RCC 7860 (cell line): ENCODE measurements at regions not wholly inside any gene's neighbourhood (a gene's known extent, or its start where the extent isn't known, plus 50 kb on each side); places are given as distances from the start of the nearest gene placed in this dataset.
"Not testable (repeated sequence)": the region's sequence is repeated elsewhere in the genome, so short reads cannot be mapped to it uniquely, and the experiment has no call there.

Experiments
- DNase-seq: peaks from one replicate; pipeline ENCODE4 v3.0.0-alpha.2; 2015; ENCODE audit warnings: low spot score
- FAIRE-seq: peaks from 2 replicates; lab custom pipeline; 2012; peaks lifted over from hg19 to GRCh38; lab: Jason Lieb, UNC

DNA sequence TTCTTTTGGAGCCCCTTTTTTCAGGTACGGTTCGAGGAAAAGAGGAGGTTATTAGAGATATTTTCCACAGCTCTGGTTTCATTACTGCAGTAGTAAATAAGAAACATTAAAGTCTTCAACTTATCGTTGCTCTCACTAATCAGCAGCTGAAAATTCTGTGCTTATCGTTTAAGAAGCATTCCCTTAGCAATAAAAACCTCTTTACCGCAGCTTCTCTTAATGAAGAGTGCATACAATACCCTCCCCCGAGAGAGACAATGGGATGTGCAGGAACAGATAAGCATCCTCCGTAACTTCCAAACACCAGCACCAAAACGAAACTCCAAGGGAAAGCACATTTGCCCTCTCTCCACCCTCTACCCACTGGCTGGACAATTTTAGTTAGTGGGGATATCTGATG, 384.5 kb downstream of the NEBL start:
- DNase-seq (no peak), FAIRE-seq (no peak)

GRCh38 chr10:20508921-20509320, 388.2 kb downstream of the NEBL start:
- FAIRE-seq: no peak
- no peak for DNase-seq

DNA sequence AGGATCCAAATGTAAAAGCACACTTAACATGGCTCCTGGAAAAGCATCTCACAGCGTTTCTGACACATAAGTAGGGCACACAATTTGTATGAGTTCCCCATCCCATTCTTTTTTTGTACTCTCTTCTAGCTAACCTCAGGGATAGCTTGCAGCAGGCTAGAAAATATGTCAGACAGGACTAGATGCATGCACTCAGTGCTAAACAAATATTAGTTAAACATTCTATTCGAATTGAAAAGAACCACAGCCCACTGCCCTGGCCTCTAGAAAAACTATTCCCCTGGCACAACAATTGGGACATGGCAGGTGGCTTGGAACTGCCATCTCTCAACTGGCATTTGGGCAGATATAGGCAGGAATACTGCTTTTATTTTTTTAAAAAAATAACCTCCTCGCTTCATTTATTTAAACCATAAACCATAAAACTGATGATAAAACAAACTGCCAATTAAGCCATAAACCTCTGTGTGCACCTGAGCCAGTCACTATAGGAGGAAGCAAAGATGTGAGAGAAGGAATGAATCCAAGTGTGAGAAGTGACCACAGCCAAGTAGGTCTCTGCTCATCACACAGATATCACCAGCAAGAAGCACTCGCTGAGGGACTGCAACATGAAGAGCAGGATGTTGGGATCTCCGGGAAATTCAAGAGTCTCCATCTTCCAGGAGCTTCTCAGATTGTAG, 394.1 kb downstream of the NEBL start:
- FAIRE-seq: no peak
- DNase-seq: no peak

DNA sequence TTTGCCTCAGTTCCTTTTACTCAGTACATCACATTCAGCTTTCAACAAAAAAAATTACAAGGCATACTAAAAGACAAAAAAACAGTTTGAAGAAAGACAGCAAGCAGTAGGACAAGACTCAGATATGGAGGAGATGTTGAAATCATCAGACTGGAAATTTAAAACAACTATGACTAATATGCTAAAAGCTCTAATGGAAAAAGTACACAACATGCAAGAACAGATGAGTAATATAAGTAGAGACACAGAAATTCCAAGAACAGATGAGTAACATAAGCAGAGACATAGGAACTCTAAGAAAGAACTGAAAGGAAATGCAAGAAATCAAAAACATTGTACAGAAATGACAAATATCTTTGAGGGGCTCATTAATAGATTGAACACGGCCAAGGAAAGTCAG, 402.6 kb downstream of the NEBL start:
- DNase-seq (peak; percentile 64), FAIRE-seq (peak; percentile 49)

DNA sequence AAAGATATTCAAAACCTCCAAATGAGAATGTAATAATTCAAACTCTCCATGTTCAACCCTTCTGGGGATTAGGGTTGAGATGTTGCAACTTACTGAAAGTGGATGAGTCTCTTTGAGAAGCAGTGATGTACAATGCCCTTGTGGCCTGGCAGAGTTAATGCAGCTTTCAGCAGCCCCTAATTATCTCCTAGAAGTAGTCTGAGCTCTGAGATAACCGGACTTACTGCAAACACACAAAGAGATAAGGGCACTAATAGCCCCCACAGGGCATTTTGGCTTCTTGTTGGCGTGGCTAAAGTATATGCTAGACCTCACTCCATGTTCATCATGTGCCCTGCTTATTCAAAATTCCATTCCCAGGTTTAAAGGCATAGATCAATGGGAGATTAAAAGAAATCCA, 404.7 kb downstream of the NEBL start:
- no peak for DNase-seq

DNA sequence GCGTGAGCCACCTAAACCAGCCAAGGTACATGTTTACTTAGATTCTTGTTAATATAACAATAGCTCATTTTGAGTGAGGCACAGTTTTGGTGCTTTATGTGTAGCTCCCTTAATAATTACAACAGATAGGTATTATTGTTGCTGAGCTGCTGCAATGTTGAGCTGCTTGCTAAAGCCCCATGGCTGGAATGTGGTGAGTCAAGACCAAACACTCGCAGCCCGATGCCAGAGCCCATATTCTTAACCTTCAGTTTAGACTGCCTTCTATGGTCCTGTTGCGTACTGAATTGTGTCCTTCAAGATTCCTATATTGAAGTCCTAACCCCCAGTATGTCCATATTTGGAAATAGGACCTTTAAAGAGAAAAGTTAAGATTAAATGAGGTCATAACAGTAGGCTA, 407.1 kb downstream of the NEBL start:
- no peak for FAIRE-seq

More for the DNA sequence above, 404.7 kb downstream of the NEBL start:
- FAIRE-seq: no peak

DNA sequence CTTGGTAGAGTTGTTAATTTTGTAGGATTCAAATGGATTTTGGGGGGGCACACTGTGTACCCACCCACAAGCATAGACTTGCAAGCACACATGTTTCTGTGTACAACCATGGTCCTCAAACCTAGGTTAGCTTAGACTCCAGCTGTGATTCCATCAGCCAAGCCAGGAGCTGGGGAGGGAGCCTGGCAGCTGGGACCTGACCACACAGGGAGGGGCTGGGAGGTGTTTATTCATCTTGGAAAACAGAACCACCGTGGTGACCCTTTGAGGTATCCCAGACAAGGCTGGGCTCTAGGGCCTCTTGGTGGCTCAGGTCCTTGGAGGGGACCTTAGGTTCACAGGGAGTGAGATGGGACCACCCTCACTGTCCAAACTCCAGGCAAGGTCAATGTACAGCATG, 410.3 kb downstream of the NEBL start:
- FAIRE-seq: no peak
- DNase-seq: no peak

More for the DNA sequence above, 407.1 kb downstream of the NEBL start:
- DNase-seq: no peak

GRCh38 chr10:20485554-20485953, 411.6 kb downstream of the NEBL start:
- DNase-seq: no peak
- no peak for FAIRE-seq

DNA sequence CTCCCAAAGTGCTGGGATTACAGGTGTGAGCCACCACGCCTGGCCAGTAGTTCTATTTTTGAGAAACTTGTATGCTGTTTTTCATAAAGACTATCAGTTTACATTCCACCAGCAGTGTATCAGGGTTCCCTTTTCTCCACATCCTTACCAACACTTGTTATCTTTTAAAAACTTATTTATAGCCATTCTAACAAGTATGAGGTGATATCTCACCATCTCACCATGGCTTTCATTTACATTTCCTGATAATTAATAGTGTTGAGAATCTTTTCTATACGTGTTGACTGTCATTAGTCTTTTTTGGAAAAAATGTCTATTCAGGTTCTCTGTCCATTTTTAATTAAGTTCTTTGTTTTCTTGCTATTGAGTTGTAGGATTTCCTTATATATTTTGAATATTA, 416.1 kb downstream of the NEBL start:
- no peak for DNase-seq
- no peak for FAIRE-seq

- peak; percentile 12 for FAIRE-seq
- not testable (repeated sequence) for DNase-seq
Measured at GRCh38 chr10:20480575-20480974, 416.5 kb downstream of the NEBL start.

GRCh38 chr10:20474064-20474463, 423.0 kb downstream of the NEBL start:
- no peak for DNase-seq
- no peak for FAIRE-seq

DNA sequence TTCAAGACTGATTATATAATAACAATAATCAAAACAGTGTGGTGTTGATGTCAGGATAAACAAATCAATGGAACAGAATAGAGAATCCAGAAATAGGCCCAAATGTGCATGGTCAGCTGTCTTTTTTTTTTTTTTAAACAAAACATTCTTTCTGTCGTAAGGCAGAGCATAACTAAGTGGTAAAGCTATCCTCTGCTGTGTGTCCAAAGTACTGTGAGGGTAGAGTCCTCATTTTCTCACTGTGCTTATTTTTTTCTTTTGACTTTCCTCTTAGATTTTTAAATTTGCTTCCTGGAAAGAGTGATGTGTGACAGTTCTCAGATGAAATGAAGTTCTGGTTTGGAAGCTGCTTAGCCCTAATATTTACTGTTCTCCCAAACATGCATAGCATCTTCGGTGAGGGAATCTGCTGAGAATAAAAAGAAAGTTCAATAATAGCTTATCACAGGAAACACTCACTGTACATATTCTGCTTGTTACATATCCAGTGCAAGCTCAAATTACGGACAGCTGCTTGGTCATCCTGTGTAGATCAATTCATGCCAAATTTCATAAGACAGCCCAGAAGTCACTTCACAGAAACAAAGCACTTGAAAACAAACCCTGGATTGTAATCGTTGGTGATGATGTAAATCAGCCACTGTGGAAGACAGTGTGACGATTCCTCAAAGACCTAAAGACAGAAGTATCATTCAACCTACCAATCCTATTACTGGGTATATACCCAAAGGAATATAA, 423.9 kb downstream of the NEBL start:
- no peak for DNase-seq
- FAIRE-seq: no peak

GRCh38 chr10:20466731-20467130, 430.4 kb downstream of the NEBL start:
- FAIRE-seq: peak; percentile 62
- DNase-seq: peak; percentile 64

GRCh38 chr10:20457649-20458048, 439.5 kb downstream of the NEBL start:
- FAIRE-seq (no peak), DNase-seq (no peak)

- DNase-seq: no peak
- FAIRE-seq: no peak
Measured at GRCh38 chr10:20455774-20456173, 441.3 kb downstream of the NEBL start.

DNA sequence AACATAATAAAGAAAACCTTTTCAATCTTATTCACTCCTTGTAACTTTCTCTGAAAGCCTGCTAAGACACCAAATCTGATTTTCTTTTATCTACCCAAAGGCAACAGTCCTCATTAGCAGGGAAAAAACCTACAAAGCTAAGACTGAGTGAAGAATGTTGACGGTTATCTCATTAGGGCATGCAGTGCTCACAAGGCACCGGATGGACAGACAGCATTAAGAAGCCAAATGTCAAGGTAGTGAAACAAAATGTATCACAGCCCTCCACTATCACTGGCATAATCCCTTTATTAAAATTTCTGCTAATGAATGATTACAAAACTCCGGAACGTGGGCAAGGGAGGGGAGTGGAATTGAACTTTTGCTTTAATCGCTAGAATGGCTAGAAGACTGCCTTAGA, 442.8 kb downstream of the NEBL start:
- no peak for DNase-seq
- no peak for FAIRE-seq

DNA sequence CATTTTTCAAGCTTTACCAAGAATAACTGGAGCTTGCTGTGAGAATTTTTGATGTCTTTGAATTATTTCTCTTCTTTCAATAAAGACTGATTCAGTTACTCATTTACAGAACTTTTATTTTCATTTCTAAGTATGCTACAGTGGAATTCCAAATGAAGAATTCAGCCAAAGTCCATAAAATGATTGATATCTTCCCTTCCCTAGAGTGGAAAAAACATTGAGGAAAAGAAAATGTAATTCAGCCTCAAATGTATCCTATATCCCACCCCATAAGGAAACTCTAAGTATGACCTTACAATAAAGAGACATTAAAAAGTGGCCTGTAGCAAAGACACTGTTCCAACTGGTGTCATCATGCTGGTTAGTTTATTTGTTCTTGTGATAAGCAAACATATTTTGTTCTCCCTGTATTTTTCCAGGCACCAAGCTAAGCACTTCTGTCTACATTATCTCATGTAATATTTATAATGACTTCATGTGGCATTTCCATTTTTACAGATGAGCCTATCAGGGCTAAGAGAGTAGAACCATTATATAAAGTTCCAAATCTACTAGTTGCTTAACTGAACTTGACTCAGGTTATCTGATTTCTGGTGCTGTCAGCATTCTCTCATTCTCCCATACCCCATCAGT, 450.4 kb downstream of the NEBL start:
- DNase-seq (no peak), FAIRE-seq (no peak)

DNA sequence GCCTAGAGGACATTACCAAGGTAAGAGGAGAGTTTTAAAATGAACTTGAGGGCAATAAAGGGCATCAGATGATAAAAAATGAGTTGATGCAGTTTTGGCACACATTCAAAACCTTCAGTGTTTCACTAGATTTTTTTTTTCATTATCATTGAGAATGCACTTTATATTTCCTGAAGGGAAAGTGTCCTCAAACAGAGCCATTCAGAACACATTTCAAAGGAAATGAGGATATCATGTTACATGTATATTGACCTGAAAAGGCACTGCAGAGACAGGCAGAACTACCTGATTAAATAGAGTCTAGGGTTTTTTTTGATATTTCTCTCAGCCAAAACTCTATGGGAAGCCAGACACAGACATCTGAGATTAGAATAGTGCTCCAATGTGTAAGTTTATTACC, 454.0 kb downstream of the NEBL start:
- FAIRE-seq (no peak), DNase-seq (no peak)

GRCh38 chr10:20429742-20430141, 467.4 kb downstream of the NEBL start:
- no peak for DNase-seq
- FAIRE-seq: no peak

DNA sequence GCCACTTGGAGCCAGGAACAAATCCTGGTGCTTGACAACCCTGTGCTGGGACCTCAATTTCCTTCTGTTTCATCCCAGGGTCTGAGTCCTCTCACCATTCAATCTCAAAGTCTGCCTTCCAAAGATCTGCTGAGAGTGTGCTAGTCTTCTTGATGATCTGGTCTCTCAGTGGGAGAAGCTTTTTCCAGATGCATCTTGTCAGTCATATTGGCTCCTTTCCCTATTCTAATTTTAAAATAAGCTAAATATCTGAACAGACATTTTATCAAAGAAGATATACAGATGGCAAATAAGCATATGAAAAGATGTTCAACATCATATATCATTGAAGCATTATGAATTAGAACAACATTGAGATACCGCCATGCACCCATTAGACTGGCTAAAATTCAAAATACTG, 469.3 kb downstream of the NEBL start:
- DNase-seq (no peak), FAIRE-seq (no peak)

DNA sequence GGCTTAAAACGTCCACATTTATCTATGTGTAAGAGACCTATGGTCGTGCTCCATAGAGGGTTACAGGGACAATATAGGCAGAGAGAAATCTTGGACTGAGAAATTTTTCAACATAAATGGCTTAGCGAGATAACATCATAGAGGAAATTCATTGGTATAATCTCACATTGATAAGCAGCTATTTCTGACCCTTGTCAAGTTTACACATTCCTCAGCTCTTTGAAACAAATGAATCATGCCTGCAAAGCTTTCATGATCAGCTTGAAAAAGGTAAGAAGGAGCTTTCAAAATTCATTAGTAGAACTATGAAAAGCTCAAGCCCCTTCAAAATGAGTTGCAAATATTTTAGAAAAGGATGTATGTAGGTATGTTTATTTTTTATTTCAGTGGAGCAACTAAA, 478.8 kb downstream of the NEBL start:
- DNase-seq: no peak
- FAIRE-seq: no peak

- FAIRE-seq (no peak), DNase-seq (no peak)
Measured at GRCh38 chr10:20417791-20418190, 479.3 kb downstream of the NEBL start.
